PFSK-1 (cell line): ENCODE measurements at regions not wholly inside any gene's neighbourhood (a gene's known extent, or its start where the extent isn't known, plus 50 kb on each side); places are given as distances from the start of the nearest gene placed in this dataset.

Experiments used
- FOXP2 ChIP-seq: optimal IDR thresholded peaks from 2 replicates; pipeline ENCODE3; 2011; ENCODE audit warnings: borderline replicate concordance, control low read depth, inconsistent platforms; ENCODE audit not compliant: insufficient read depth; ENCODE audit errors: extremely low read length, extremely low read depth
- POLR2AphosphoS5 ChIP-seq: IDR thresholded peaks from 2 replicates; pipeline ENCODE4 v1.6.1; 2012; ENCODE audit warnings: low read depth, mild to moderate bottlenecking, control low read depth, low read length, moderate library complexity
- SIN3A ChIP-seq: IDR thresholded peaks from 2 replicates; pipeline ENCODE4 v1.6.1; 2012; ENCODE audit warnings: mild to moderate bottlenecking, low read length, moderate library complexity, borderline replicate concordance; ENCODE audit not compliant: insufficient read depth
- TAF1 ChIP-seq: IDR thresholded peaks from 2 replicates; pipeline ENCODE4 v1.6.1; 2012; ENCODE audit warnings: low read length, control low read depth, borderline replicate concordance; ENCODE audit not compliant: insufficient read depth
- TF ChIP-seq, protein P1 (sequence below), 2 experiments: IDR thresholded peaks; 2 replicates each; pipeline versions ENCODE4 v1.6.1 to v1.8.0; 2011 to 2012; ENCODE audit warnings: low read depth in 2 of 2, low read length in 2 of 2, control low read depth in 1 of 2, inconsistent platforms in 1 of 2, mild to moderate bottlenecking in 1 of 2, moderate library complexity in 1 of 2; ENCODE audit not compliant: insufficient read depth in 1 of 2

DNA sequence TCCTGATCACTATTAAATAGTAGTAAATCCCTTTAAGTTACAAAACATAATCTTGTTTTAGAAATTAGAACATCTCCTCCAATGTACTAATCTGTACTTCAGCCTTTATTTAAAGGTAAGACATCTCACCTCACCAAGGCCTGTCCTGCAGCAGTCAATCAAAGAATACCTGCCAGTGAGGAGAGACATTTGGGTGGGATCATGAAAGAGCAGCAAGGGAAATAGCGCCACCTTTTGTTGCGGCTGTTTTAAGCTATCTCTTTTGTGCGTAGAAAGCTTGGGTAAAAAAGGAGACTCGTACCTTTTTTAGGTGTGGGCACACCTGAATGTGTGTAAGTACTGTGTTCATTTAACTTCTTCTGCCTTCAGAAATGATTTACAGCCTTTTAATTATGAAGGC lies 117.8 kb upstream of the TMTC1 start:
- TF ChIP-seq POLR2AphosphoS5 (no peak), FOXP2 (no peak), SIN3A (no peak), TAF1 (no peak)
- TF ChIP-seq, protein P1, sequence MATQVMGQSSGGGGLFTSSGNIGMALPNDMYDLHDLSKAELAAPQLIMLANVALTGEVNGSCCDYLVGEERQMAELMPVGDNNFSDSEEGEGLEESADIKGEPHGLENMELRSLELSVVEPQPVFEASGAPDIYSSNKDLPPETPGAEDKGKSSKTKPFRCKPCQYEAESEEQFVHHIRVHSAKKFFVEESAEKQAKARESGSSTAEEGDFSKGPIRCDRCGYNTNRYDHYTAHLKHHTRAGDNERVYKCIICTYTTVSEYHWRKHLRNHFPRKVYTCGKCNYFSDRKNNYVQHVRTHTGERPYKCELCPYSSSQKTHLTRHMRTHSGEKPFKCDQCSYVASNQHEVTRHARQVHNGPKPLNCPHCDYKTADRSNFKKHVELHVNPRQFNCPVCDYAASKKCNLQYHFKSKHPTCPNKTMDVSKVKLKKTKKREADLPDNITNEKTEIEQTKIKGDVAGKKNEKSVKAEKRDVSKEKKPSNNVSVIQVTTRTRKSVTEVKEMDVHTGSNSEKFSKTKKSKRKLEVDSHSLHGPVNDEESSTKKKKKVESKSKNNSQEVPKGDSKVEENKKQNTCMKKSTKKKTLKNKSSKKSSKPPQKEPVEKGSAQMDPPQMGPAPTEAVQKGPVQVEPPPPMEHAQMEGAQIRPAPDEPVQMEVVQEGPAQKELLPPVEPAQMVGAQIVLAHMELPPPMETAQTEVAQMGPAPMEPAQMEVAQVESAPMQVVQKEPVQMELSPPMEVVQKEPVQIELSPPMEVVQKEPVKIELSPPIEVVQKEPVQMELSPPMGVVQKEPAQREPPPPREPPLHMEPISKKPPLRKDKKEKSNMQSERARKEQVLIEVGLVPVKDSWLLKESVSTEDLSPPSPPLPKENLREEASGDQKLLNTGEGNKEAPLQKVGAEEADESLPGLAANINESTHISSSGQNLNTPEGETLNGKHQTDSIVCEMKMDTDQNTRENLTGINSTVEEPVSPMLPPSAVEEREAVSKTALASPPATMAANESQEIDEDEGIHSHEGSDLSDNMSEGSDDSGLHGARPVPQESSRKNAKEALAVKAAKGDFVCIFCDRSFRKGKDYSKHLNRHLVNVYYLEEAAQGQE (IDR thresholded peaks at IDR 0.05; ENCODE audit: insufficient read depth in 1 of 2, low read depth in 2 of 2, low read length in 2 of 2), result no peak

DNA sequence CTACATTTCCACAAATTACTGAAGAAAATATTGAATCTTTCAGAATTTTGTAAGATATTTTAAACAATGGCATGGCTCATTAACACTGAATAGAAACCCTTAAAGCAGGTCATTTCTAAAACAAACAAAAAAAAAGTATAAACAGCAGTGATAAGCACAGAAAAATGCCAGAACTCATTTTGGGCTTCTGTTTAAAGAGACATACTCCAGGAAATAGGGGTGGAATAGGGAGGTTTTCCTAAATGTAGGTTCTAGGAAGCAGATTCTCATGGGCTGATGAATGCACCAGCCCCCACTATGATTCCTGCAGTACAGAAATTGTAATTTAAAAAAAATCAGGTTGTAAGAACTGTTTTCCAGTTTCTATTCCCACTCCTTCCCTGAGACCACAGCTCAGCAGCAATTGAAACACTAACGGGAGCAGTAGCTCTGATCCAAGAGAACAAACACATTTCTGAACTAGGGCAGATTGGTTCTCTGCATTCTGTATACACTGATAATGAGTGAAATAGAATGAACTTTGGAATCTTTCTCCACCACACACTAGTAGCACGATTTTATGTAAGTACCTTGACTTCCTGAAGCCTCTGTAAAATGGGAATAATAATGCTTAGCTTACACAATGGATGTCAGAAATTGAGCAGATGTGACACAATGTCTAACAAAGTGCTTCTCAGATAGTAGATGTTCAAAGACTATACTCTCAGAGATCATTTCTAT lies 115.6 kb upstream of the TMTC1 start:
- TF ChIP-seq, protein P1 (IDR thresholded peaks at IDR 0.05; ENCODE audit: insufficient read depth in 1 of 2, low read depth in 2 of 2, low read length in 2 of 2), result no peak
- TF ChIP-seq SIN3A (no peak), FOXP2 (no peak), TAF1 (no peak), POLR2AphosphoS5 (no peak)

DNA sequence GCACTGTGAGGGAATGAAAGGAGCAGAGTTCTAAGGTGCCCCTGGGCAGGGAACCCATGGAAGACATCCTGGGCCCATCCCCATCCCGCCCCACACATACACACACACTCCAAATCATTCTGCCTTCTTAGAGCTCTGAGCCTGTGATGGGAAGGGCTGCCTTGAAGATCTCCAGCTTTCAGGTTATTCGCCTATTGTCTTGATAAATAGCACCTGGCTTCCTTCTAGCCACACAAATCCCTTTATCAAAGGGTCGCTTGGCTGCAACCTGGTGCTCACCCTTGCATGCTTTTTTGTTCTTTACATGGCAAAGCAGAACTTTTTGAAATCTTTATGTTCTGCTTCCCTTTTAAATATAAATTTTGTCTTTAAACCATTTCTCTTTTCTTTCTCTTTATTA lies 112.2 kb upstream of the TMTC1 start:
- TF ChIP-seq SIN3A, result no peak
- TF ChIP-seq, protein P1 (IDR thresholded peaks at IDR 0.05; ENCODE audit: insufficient read depth in 1 of 2, low read depth in 2 of 2, low read length in 2 of 2), result no peak
- no peak for TF ChIP-seq FOXP2
- TF ChIP-seq POLR2AphosphoS5, result no peak
- TF ChIP-seq TAF1, result no peak

DNA sequence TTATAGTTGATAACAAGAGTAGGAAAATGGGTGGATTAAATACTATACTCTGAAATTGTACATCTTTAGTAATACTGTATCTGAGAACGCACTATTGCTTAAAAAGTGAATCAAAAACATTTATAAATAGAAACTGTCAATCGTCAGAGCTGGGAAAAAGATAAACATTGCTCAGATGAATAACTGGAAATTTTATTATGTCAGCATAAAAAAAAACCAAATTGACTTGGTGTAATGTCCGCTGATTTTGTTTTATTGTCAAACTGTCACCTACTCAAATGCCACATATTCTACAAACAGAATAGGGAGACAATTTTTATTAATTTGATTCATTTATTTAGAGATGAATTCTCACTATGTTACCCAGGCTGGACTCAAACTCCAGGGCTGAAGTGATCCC lies 109.3 kb upstream of the TMTC1 start:
- TF ChIP-seq, protein P1 (IDR thresholded peaks at IDR 0.05; ENCODE audit: insufficient read depth in 1 of 2, low read depth in 2 of 2, low read length in 2 of 2), result no peak
- TF ChIP-seq SIN3A (no peak), TAF1 (no peak), FOXP2 (no peak), POLR2AphosphoS5 (no peak)
